ENCODE measurements at regions not wholly inside any gene's neighbourhood (a gene's known extent, or its start where the extent isn't known, plus 50 kb on each side); places are given as distances from the start of the nearest gene placed in this dataset.

DNA sequence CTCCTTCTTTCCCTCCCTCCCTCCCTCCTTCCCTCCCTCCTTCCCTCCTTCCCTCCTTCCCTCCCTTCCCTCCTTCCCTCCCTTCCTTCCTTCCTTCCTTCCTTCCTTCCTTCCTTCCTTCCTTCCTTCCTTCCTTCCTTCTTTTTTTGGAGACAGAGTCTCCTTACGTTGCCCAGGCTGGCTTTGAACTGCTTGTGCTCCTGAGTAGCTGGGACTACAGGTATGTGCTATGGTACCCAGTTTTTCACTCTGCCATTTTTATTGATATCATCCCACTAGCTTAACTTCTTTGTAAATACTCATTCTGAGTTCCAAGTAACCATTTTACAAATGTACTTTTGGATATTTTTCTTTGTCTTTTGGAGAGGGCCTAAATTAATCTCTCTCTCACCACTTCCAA, 336.8 kb upstream of the DDI1 start:
- in situ Hi-C loops (cut with HindIII; ENCODE audit: low pct_unique_long_range_greater_than_20kb, low sequenced_read_pairs) (no loop called here), intact Hi-C loops (cut with micrococcal nuclease; ENCODE audit: unreplicated experiment) (no loop called here)
- Histone ChIP-seq H3K4me1 (ENCODE audit: control insufficient read depth, insufficient read depth, low read length) (no peaks in the 10 kb centered on the region), H3K27me3 (ENCODE audit: control insufficient read depth, insufficient read depth, low read length) (no peaks in the 10 kb centered on the region), H3K4me3 (ENCODE audit: low read depth in 2 of 2, low read length in 2 of 2) (no peak overlapping the region), H3K36me3 (ENCODE audit: control insufficient read depth, insufficient read depth, low read length) (no peaks in the 10 kb centered on the region), H3K27ac (ENCODE audit: low read length) (no peak overlapping the region), H3K9me3 (ENCODE audit: control insufficient read depth, insufficient read depth, low read depth, low read length) (no peaks in the 10 kb centered on the region)
- ChIA-PET CTCF (no interaction called here), POLR2A (no interaction called here)
- ATAC-seq (no peak), DNase-seq (ENCODE audit: low read depth, low spot score) (no peak)
- TF ChIP-seq POLR2AphosphoS5 (IDR thresholded peaks at IDR 0.05; ENCODE audit: low read depth, low read length), result no peak
- TF ChIP-seq, protein P1, sequence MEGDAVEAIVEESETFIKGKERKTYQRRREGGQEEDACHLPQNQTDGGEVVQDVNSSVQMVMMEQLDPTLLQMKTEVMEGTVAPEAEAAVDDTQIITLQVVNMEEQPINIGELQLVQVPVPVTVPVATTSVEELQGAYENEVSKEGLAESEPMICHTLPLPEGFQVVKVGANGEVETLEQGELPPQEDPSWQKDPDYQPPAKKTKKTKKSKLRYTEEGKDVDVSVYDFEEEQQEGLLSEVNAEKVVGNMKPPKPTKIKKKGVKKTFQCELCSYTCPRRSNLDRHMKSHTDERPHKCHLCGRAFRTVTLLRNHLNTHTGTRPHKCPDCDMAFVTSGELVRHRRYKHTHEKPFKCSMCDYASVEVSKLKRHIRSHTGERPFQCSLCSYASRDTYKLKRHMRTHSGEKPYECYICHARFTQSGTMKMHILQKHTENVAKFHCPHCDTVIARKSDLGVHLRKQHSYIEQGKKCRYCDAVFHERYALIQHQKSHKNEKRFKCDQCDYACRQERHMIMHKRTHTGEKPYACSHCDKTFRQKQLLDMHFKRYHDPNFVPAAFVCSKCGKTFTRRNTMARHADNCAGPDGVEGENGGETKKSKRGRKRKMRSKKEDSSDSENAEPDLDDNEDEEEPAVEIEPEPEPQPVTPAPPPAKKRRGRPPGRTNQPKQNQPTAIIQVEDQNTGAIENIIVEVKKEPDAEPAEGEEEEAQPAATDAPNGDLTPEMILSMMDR (IDR thresholded peaks at IDR 0.05), result no peak
- TF ChIP-seq, protein P2, sequence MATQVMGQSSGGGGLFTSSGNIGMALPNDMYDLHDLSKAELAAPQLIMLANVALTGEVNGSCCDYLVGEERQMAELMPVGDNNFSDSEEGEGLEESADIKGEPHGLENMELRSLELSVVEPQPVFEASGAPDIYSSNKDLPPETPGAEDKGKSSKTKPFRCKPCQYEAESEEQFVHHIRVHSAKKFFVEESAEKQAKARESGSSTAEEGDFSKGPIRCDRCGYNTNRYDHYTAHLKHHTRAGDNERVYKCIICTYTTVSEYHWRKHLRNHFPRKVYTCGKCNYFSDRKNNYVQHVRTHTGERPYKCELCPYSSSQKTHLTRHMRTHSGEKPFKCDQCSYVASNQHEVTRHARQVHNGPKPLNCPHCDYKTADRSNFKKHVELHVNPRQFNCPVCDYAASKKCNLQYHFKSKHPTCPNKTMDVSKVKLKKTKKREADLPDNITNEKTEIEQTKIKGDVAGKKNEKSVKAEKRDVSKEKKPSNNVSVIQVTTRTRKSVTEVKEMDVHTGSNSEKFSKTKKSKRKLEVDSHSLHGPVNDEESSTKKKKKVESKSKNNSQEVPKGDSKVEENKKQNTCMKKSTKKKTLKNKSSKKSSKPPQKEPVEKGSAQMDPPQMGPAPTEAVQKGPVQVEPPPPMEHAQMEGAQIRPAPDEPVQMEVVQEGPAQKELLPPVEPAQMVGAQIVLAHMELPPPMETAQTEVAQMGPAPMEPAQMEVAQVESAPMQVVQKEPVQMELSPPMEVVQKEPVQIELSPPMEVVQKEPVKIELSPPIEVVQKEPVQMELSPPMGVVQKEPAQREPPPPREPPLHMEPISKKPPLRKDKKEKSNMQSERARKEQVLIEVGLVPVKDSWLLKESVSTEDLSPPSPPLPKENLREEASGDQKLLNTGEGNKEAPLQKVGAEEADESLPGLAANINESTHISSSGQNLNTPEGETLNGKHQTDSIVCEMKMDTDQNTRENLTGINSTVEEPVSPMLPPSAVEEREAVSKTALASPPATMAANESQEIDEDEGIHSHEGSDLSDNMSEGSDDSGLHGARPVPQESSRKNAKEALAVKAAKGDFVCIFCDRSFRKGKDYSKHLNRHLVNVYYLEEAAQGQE (IDR thresholded peaks at IDR 0.05; ENCODE audit: insufficient read depth in 1 of 2, low read depth in 2 of 2, low read length in 1 of 2), result no peak
- TF ChIP-seq SIN3A (IDR thresholded peaks at IDR 0.05; ENCODE audit: borderline replicate concordance, insufficient read depth, low read depth, low read length), result no peak
- no peak for TF ChIP-seq TCF7L2 (IDR thresholded peaks at IDR 0.05; ENCODE audit: low read depth, low read length)
- BruUV-seq (replicated peaks), result no TSS peak

DNA sequence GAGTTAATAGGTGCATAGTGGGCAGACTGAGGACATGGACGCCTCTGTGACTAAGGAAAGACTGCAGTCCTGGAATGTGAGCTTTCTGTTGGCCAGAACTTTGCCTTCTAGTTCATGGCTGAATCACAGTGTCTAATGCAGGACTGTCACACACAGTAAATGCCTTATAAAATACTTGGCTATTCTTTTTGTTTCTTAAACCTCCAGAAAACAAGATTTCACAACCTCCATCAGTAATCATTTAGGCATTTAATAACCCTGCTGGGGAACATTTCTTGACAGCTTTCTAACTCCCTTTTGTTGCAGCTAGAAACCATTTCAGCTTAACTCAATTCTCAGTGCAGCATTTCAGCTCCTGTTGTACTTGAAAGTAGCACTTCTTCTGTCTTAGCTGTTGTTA, 335.8 kb upstream of the DDI1 start:
- Histone ChIP-seq H3K4me1 (ENCODE audit: control insufficient read depth, insufficient read depth, low read length) (no peaks in the 10 kb centered on the region), H3K27me3 (ENCODE audit: control insufficient read depth, insufficient read depth, low read length) (no peaks in the 10 kb centered on the region), H3K9me3 (ENCODE audit: control insufficient read depth, insufficient read depth, low read depth, low read length) (no peaks in the 10 kb centered on the region), H3K4me3 (ENCODE audit: low read depth in 2 of 2, low read length in 2 of 2) (no peak overlapping the region), H3K27ac (ENCODE audit: low read length) (no peak overlapping the region), H3K36me3 (ENCODE audit: control insufficient read depth, insufficient read depth, low read length) (no peaks in the 10 kb centered on the region)
- no TSS peak for BruUV-seq (replicated peaks)
- CTCF ChIA-PET, result no interaction called here
- POLR2A ChIA-PET, result no interaction called here
- DNase-seq (ENCODE audit: low read depth, low spot score) (no peak), ATAC-seq (no peak)
- intact Hi-C loops (cut with micrococcal nuclease; ENCODE audit: unreplicated experiment) (no loop called here), in situ Hi-C loops (cut with HindIII; ENCODE audit: low pct_unique_long_range_greater_than_20kb, low sequenced_read_pairs) (no loop called here)
- no peak for TF ChIP-seq TCF7L2 (IDR thresholded peaks at IDR 0.05; ENCODE audit: low read depth, low read length)
- no peak for TF ChIP-seq POLR2AphosphoS5 (IDR thresholded peaks at IDR 0.05; ENCODE audit: low read depth, low read length)
- TF ChIP-seq SIN3A (IDR thresholded peaks at IDR 0.05; ENCODE audit: borderline replicate concordance, insufficient read depth, low read depth, low read length), result no peak
- TF ChIP-seq, protein P1 (IDR thresholded peaks at IDR 0.05), result no peak
- TF ChIP-seq, protein P2 (IDR thresholded peaks at IDR 0.05; ENCODE audit: insufficient read depth in 1 of 2, low read depth in 2 of 2, low read length in 1 of 2), result no peak
